Left ventricle myocardium superior (tissue), 1 donor: ENCODE measurements at regions not wholly inside any gene's neighbourhood (a gene's known extent, or its start where the extent isn't known, plus 50 kb on each side); places are given as distances from the start of the nearest gene placed in this dataset.
A peak's percentile ranks its signal among the peaks of the same experiment; 100 is the strongest.

Experiments used
- ATAC-seq: fragments of 200-7000 bp; cut with Tn5 transposase; one replicate; pipeline ENCODE4 v1.9.1; 2020; ENCODE audit warnings: mild to moderate bottlenecking, moderate library complexity
- DNase-seq: peaks from one replicate; pipeline ENCODE4 v3.0.0-alpha.2; 2020
- intact Hi-C: fragments of 100-400 bp; cut with micrococcal nuclease; formaldehyde crosslinking; loops from one replicate; pipeline ENCODE4 v1.11.0; 2022
- donor health status: DM: no; HTN: yes; CAD: no; lungs with severe emphysema.

DNA sequence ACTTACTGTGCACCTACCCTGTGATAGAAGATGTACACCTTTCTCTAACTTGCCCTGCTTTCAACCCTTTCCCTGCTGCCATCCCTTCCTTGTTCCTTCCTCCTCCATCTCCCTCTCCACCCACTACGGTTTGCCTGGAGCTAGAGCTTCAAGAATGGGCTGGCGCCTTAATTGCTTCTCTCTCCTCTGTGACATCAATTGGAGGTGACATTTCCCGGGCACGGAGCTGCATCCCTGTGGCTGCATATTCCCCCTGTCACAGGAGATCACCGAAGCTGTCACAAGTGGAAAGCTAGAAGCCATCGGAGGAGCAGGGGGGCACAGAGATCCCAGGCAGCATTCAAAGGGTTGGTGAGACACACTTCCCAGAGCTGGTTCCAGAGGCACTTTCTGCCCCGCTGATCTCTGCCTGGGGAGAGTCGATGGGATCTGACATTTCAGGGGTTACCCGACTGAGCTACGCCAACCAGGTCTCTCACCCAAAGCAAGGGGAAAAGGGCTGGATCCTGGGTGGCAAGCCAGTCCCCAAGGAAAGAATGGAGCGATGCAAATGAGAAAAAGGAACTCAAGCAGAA, 604.9 kb downstream of the MED13L start:
- DNase-seq (no peak), ATAC-seq (no peak)
- intact Hi-C loops: no loop called here

DNA sequence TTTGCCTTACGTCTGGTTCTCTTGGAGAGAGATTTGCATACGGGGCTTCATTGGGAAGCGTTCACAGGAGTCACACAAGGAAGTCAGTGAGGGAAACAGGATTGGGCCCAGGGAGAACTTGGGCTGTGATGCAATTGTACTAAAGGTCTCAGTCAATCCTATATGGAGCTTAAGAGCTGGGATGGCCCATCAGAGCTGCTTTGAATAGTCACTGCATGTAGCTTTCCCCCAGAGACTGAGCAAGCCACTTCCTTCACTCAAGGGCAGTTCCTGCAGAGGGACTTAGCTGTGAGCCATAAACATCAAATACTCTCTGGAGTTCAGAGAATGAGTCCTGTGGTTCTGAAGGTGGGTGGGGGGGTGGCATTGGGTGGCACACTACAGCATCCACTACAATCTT, 605.4 kb downstream of the MED13L start:
- intact Hi-C loops: no loop called here
- ATAC-seq (no peak), DNase-seq (no peak)

DNA sequence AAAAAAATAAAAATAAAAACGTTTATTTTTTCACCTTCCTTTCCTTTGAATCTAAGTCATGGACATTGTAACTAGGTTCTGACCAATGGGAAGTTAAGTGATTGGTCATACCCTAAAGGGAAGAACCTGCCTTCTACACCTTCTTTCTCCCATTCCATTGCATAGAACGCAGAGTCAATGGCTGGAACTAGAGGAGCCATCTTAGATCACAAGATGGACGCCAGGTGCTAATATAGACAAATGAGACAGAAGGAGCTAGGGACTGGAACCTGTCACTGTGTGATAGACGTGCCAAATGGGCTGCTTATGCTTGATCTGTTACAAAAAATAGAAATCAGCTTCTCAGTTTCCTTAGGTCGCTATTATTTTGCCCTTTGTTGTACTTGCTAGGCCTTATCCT, 606.6 kb downstream of the MED13L start:
- ATAC-seq: no peak
- no peak for DNase-seq
- intact Hi-C loops: no loop called here

DNA sequence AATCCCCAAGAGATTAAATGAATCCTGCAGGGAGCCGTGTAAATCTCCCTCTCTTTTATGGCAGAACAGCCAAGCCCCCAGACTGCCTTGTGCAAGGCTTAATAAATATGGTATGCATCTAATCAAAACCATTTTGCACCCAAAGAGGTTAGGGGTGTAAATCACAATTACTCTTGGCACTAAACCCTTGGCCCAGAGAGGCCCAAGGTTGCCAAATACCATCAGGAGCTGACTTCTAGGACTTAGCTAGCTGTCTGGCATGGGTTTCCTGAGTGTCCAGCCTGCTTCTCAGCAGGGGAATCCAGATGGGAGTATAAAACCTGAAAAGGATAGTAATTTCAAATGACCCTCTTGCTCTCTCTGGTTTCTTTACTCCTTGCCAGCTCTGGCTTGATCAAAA, 610.4 kb downstream of the MED13L start:
- intact Hi-C loops: no loop called here
- no peak for DNase-seq
- ATAC-seq: no peak

DNA sequence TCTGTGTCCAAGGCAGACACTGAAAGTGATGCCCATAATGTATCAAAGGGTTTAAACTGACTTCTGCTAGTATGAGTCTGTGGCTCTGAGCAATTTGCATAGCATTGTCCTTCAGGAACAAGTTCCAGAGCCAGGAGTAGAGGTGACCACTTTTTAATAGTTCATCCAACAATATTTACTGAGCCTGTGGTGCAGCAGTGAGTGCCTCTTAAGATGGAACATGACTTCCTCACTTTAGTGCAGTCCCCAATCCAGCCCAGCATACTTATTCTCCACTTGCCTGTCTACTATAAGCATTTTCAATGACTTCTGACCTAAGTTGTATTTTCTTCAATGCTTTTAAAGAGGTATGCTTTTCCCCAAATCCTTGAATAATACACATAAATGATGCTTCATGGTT, 611.3 kb downstream of the MED13L start:
- ATAC-seq: no peak
- intact Hi-C loops: no loop called here
- no peak for DNase-seq

DNA sequence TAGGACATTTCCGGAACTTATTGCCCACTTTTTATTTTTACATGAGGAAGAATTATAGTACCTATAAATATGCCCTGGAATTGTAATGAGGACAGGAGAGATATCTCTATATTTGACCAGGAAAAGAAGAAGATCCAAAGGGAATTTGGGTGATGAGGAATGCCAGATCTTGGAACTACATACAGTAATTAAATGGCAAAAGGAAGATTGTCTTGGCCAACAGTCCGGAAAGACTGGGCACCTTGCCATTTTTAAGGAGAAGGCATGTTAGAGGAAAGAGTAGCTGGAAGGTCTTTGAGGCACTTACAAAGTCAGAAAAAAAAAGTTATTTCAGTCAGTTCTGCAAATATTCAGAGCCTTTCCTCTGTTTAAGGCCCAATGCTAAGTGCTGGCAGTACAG, 616.4 kb downstream of the MED13L start:
- DNase-seq: no peak
- intact Hi-C loops: no loop called here
- ATAC-seq: peak; percentile 23

DNA sequence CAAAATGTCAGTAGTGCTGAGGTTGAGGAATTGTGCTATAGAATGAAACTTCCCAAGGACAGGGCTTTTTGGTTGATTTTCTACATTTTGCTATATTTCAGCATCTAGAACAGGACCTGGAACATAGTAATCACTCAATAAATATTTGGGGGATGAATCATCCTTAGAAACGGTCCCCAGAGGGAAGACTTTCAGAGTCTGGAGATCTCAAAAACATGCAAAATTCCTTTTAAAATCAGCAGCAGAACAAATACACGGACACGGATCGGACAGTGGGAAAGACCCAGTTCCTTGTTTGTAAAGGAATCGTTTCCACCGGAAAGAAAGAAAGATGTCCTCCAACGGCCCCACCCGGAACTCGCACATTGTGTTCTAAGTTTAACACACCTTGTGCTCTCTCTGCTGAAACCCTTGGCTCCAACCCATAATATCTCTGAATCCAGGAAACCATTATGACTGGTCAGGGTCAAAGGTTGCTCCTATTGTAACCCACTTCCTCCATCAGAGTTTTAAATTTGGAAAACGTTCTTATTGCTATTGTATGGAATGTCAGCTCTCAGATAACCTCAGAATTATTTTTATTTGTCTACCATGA, 617.2 kb downstream of the MED13L start:
- intact Hi-C loops: no loop called here
- ATAC-seq (peak; percentile 86), DNase-seq (peak; percentile 31)

DNA sequence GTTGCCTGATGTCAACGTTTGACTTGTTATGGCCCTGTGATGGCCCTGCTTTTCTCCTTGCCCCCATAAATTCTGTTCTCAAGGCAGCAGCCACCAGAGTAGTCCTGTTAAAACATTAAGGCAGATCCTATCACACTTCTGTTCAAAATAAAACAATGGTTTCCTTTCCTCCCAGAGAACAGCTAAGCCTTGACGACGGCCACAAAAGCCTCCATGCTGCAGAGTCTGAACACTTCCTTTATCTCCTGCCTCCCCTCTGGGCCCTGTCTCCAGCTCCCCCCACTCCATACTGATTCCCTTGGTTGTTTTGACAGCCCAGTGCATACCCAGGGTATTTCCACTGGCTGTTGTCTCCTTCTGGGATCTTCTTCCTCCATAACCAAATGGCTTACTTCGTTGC, 618.1 kb downstream of the MED13L start:
- intact Hi-C loops: no loop called here
- DNase-seq: no peak
- peak; percentile 19 for ATAC-seq

DNA sequence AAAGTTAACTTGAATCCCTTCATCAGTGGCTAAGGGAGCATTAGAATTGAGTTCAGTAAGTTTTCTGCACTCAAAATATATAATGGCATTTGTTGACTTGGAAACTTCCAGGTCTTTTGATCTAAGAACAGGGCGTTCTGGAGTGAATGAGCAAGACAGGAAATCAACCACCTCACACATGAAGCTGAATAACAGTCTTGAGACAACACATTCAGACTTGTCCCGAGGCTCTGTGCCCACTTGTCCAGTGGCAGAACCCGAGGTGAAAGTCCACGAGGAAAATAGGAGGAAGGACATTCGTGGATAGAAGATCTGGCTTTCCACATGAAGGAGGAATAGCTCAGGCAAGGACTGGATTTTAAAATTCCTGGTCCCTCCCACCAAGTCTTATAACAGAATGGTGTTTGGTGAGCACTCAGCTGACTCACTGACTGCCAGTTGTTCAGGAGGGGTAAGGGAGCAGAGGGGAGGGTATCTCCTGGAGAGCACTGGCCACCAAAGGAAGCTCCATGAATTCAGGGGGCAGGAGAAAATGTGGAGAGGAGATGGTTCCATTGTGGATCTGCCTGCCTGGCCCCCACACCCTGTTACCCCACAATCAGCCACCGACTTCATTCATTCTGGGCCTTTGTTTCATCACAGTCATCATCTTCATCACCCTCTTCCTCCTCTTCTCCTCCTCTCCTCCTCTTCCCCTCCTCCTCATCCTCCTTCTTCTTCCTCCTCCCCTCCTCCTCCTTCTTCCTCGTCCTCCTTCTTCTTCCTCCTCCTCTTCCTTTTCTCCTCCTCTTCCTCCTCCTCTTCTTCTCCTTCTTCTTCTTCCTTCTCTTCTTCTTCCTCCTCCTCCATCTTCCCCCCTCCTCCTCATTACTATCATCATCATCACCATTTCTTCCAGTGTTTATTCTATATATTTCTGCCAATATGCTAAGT, 620.1 kb downstream of the MED13L start:
- DNase-seq (no peak), ATAC-seq (no peak)
- intact Hi-C loops: no loop called here

DNA sequence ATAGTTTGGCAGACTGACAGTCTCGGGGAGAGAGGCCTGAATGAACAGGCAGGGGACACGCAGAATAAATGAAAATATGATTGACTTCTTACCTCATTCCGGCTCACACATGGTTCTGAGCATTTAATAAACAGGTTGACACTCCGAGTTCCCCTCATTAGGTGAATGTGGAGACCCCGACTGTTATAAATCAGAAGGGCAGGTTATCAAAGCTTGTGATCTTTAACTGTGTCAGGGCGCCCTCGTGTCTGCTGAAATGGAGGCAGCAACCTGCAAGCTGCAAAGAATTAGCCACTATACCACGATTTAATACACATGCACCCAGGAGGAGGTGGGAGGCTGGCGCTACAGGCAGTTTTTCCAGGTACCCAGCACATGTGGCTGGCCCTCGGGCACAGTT, 627.5 kb downstream of the MED13L start:
- intact Hi-C loops: no loop called here
- no peak for DNase-seq
- ATAC-seq: no peak

DNA sequence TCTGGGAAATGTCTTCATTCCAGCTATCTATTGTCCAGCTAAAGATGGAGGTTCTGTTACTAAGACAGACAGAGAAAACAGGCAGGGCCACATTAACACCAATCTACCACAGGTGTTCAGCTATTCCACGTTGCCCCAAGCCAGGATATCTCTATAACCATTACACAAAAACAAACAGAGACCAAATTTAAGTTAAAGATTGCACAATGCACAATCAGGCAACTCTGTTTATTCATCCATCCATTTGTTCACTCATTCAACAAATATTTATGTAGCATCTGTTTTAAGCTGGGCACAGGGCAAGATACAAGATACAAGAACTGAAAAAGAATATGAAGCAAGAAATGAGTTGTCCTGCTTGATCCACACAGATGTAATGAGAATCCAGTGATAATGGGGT, 629.0 kb downstream of the MED13L start:
- ATAC-seq: no peak
- DNase-seq: no peak
- intact Hi-C loops: no loop called here

DNA sequence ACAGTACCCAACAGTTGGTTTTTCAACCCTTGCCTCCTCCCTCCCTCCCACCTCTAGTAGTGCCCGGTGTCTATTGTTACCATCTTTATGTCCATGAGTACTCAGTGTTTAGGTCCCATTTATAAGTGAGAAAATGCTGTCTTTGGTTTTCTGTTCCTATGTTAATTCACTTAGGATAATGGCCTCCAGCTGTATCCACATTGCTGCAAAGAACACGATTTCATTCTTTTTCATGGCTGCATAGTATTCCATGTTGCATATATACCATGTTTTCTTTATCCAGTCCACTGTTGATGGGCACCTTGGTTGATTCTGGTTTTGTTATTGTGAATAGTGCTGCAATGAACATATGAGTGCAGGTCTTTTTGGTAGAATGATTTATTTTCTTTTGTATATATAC, 631.3 kb downstream of the MED13L start:
- ATAC-seq (no peak), DNase-seq (no peak)
- intact Hi-C loops: no loop called here

DNA sequence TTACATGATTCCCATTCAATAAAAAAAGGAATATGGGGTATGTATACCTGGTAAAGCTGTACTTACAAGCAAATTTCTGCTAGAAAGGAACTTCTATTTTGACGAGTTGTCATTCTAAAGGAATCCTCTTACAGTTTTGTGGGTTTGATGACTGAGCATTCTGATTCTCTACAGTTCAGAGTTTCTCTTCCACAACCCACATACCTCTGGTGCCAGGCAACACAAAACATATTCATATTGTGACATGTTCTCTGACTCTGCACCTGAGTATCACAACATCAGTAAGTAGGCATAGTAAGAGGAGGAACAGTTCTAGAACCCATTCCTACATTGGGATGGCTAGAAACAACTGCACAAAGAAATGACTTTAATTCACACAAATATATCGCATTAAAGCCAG, 636.6 kb downstream of the MED13L start:
- ATAC-seq (no peak), DNase-seq (no peak)
- intact Hi-C loops: no loop called here

DNA sequence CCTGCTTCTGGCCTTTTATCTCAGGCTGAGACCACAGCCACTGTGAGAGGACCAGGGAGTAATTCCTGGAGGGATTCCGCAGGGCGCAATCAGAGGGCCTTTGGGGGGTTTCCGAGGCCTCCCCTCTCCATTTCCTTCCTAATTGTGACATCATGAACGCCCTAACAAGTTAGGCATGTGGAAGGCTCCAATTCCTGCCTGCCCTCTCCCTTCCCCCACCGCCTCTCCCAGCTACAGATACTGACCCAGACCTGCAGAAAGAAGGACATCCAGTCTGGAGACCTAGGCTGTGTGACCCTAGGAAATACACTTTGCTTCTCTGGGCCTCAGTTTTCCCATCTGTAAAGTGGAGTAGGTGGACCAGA, 637.9 kb downstream of the MED13L start:
- intact Hi-C loops: no loop called here
- ATAC-seq: no peak
- no peak for DNase-seq

DNA sequence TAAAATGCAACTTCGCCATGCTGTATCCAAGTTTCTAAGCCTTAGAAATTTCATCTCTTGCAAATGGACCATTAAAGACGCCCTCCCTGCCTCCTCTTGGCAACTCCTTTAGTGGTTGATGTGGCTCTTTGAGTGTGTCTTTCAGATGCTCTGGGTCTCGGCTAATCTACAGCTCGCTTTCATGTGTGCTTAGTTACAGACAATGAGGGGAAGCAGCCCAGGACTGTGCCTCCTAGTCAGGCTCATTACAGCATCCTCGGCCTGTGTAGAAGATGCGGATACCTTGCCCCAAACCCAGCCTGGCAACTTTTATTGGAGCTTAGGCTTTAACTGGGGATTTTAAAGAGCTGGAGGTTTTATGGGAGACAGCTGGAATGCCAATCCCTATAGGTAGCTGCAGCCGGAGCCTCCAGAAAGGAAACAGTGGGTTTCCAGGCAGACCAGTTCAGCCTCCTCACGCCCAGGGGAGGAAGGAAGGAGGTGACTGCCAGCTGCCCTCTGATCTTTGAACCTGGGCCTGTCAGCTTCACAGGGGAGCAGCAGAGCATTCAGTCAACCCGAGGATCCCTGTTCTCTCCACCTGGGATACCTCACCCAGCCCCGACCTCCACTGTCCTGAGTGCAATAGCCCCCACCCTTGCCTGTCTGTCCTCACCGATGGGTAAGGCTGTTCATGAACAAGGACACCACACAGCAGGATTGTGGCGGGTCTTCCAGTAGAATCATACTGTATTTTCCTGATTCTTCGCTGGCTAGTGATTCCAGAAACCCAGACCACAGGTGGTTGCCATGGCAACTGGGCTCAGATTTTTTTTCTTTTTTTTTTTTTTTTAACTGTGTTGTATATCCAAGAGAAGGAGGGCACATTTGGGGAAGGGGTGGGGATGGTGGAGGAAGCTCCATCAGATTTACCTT, 638.5 kb downstream of the MED13L start:
- DNase-seq (no peak), ATAC-seq (no peak)
- intact Hi-C loops: no loop called here

DNA sequence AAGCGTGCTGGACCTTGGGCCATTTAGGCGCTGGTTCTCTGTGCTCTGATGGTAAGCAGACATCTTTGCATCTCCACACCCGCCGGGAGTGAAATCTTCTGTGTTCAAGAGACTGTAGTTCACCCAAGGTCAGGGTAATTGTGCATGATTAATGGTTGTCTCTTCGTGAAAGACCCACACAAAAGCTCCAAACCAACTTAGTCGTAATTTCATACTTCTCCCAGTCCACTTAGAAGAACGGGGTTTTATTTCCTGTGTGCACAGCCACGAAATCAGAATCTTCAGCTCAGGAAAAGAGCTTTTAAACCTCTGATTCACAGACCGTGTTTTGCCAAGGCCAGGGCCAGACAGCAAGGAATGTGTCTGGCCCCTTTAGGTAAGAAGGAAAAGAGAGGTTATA, 640.9 kb downstream of the MED13L start:
- ATAC-seq (no peak), DNase-seq (no peak)
- intact Hi-C loops: no loop called here

DNA sequence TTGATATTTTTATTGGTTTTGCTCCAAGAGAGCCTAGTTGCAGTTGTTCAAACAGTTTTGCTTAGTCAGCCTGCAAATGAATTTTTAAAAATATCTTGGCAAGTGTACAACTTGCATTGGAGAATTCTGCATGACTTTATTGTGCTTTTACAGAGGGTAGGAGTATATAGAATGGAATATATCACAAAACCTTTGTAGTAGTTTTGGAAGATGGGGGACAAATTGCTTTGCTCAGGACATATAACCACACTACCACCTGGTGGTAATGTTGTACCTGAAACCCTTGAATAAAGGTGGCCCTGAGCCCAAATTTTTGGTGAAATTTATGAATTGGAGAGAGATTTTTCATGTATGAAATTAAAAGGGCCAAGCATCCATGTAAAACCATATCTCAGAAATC, 645.2 kb downstream of the MED13L start:
- ATAC-seq: no peak

DNA sequence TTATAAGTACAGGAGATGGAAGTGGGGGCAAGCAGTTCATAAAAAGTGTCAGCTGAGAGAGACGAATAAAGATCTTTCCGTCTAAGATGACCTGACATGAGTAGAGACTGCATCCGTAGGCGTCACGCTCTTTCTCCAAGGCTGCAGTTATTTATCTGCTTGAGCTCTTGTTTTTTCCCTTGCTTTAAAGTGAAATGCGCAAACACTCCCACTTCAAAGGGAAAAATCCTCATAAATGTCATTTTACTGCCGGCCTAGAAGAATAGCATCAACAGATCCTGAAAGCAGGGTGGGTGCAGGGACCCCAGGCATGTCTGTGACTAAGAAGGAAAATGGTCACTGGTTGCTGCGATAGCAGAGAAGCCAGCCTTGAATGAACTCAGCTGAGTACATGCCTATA, 647.4 kb downstream of the MED13L start:
- DNase-seq: no peak
- ATAC-seq: no peak
- intact Hi-C loops: no loop called here

More for the DNA sequence above, 645.2 kb downstream of the MED13L start:
- intact Hi-C loops: no loop called here
- no peak for DNase-seq

DNA sequence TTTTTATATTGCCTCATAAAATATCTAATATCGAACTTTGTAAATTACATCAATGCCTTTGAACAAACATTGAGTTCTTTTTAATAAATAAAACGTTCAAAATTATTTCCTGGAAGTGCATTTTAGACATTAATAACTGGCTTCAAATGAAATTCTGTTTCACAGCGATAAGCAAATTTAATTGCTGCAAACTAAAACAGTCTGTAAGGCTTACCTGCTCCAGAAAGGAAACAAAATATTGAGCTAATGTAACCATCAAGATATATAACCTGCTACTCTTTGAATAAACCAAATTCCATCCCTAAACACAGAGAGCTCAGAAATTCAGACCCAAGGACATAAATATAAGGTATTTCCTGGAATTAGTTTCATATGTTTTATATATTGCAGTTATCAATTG, 651.3 kb downstream of the MED13L start:
- DNase-seq: no peak
- intact Hi-C loops: no loop called here

More for the DNA sequence above, 651.3 kb downstream of the MED13L start:
- no peak for ATAC-seq
